T-cell (primary cell): ENCODE measurements at regions not wholly inside any gene's neighbourhood (a gene's known extent, or its start where the extent isn't known, plus 50 kb on each side); places are given as distances from the start of the nearest gene placed in this dataset.

Source experiments
- ATAC-seq, 4 experiments: fragments of 200-7000 bp in 3 of 4; fragments of 150-1000 bp in 1 of 4; cut with Tn5 transposase; replicated peaks in 1 of 4; 1 replicate in 3 of 4; 2 replicates in 1 of 4; pipeline ENCODE4 v1.10.0; 2021; ENCODE audit warnings: moderate library complexity in 3 of 4, mild to moderate bottlenecking in 2 of 4, moderate number of reproducible peaks in 1 of 4
- CTCF ChIA-PET, 2 donors: fragments of 300-600 bp; sonication (Branson Sonifier 250); formaldehyde crosslinking; loops; one replicate each; lab custom pipeline; 2022; ENCODE audit warnings: antibody characterized with exemption in 2 of 2; lab: Charles Lee
- POLR2A ChIA-PET, 2 donors: fragments of 300-600 bp; sonication (Branson Sonifier 250); formaldehyde crosslinking; loops; one replicate each; lab custom pipeline; 2022; ENCODE audit warnings: antibody characterized with exemption in 2 of 2; lab: Charles Lee
- DNase-seq, 35 experiments: peaks; one replicate each; pipeline versions ENCODE4 v3.0.0 to v3.0.0-alpha.2; 2013 to 2023
- H3K27ac ChIP-seq: one replicate; pipeline ENCODE4 v1.5.1; 2013; ENCODE audit warnings: low read length
- H3K27me3 ChIP-seq, 2 experiments: replicated peaks in 1 of 2; 1 replicate in 1 of 2; 2 replicates in 1 of 2; pipeline versions ENCODE4 v1.6.1 to v1.7.0; 2013; ENCODE audit warnings: low read length in 1 of 2, mixed read lengths in 1 of 2; ENCODE audit not compliant: control insufficient read depth in 2 of 2, insufficient read depth in 2 of 2; ENCODE audit errors: extremely low read depth in 1 of 2
- H3K36me3 ChIP-seq, 2 donors: 1 replicate in 1 of 2; 2 replicates in 1 of 2; pipeline versions ENCODE4 v1.6.1 to v1.7.0; 2013; ENCODE audit warnings: low read length in 1 of 2; ENCODE audit not compliant: control insufficient read depth in 2 of 2, insufficient read depth in 1 of 2; ENCODE audit errors: extremely low read depth in 1 of 2
- H3K4me1 ChIP-seq, 2 experiments: 1 replicate in 1 of 2; 2 replicates in 1 of 2; pipeline versions ENCODE4 v1.6.1 to v1.7.0; 2013; ENCODE audit warnings: low read length in 2 of 2, mixed read lengths in 1 of 2; ENCODE audit not compliant: insufficient read depth in 2 of 2, control insufficient read depth in 1 of 2; ENCODE audit errors: extremely low read depth in 1 of 2
- H3K4me3 ChIP-seq, 2 donors: 1 replicate in 1 of 2; 2 replicates in 1 of 2; pipeline versions ENCODE4 v1.5.1 to v1.7.0; 2013; ENCODE audit warnings: mild to moderate bottlenecking in 2 of 2, low read length in 1 of 2, moderate library complexity in 1 of 2; ENCODE audit not compliant: control insufficient read depth in 1 of 2; ENCODE audit errors: extremely low read depth in 1 of 2
- H3K9me3 ChIP-seq: 2 replicates; pipeline ENCODE4 v1.7.0; 2013
- H3K27ac Mint-ChIP-seq, 2 donors: one replicate each; pipeline ENCODE4 v1.8.0; 2020 to 2021; ENCODE audit warnings: mild to moderate bottlenecking in 2 of 2, mixed read lengths in 2 of 2
- H3K27me3 Mint-ChIP-seq, 2 donors: one replicate each; pipeline ENCODE4 v1.8.0; 2021 to 2022; ENCODE audit warnings: mixed read lengths in 2 of 2
- H3K36me3 Mint-ChIP-seq: one replicate; pipeline ENCODE4 v1.8.0; 2021; ENCODE audit warnings: mixed read lengths
- H3K4me1 Mint-ChIP-seq, 3 donors: one replicate each; pipeline ENCODE4 v1.8.0; 2020 to 2022; ENCODE audit warnings: mixed read lengths in 3 of 3, mild to moderate bottlenecking in 1 of 3
- H3K4me3 Mint-ChIP-seq, 3 donors: one replicate each; pipeline ENCODE4 v1.8.0; 2020 to 2022; ENCODE audit warnings: mild to moderate bottlenecking in 3 of 3, mixed read lengths in 3 of 3, moderate library complexity in 3 of 3
- H3K9me3 Mint-ChIP-seq, 3 donors: one replicate each; pipeline ENCODE4 v1.8.0; 2020 to 2022; ENCODE audit warnings: mixed read lengths in 3 of 3
- WGBS: methylation state at CpG from one replicate; pipeline ENCODE4 v1.1.5; 2013; ENCODE audit warnings: missing lambda C conversion rate; ENCODE audit not compliant: insufficient coverage; 5-methylcytosine and 5-hydroxymethylcytosine counted together

DNA sequence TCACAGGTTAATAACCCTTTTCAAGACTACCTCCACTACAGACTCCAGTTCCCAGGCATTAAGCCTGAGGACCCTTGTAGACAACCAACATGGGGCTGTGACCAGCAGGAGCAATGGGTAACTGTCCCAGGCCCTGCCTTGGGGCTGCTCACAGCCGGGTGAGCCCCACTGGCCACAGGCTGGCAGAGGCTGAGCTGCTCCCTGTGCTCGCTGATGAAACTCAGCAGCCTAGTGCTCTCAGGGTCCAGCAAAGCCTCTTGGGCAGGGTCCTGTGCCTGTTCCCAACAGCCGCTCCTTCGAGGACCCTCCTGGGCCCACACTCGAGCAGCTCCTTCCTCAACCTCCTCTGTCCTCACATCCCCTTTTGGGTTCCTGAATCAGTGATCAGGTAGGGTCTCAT is 99.8 kb downstream of the VPREB1 start:
- H3K4me3 ChIP-seq, result no peak overlapping the region
- H3K9me3 Mint-ChIP-seq, result no peaks in the 10 kb centered on the region
- H3K27me3 ChIP-seq, result peaks cover 0 to 17% of the 10 kb centered on the region in 2 experiments
- ATAC-seq (no peak), DNase-seq (no peak)
- H3K27me3 Mint-ChIP-seq, result peaks cover 15 to 16% of the 10 kb centered on the region in 2 donors
- ChIA-PET POLR2A (no interaction called here), CTCF (no interaction called here)
- no peak overlapping the region for H3K27ac Mint-ChIP-seq
- H3K4me3 Mint-ChIP-seq, result no peak overlapping the region
- peaks cover 0 to 5% (median 0%) of the 10 kb centered on the region in 3 donors for H3K4me1 Mint-ChIP-seq
- no peaks in the 10 kb centered on the region for H3K4me1 ChIP-seq
- WGBS, result 76% methylated on average over 3 of the region's 5 CpGs
- H3K9me3 ChIP-seq, result no peaks in the 10 kb centered on the region
- no peaks in the 10 kb centered on the region for H3K36me3 ChIP-seq
- no peak overlapping the region for H3K27ac ChIP-seq
- H3K36me3 Mint-ChIP-seq, result no peaks in the 10 kb centered on the region

DNA sequence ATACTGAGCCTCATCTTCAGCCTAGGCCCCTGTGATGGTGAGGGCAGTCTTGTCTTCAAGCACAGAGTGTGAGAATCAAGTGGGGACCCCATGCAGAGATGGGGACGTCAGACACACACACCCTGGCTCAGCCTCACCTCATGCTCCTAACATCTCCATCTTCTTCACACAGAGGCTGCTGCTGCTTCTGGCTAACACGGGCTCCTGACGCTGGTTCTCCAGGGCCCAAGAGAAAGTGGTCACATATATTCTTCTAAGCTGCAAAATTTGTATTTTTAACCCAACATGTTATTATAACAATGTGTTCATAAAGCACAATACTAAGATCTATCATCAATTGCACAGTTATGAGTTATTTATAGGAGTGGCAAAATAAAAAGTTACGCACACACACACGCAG is 101.2 kb downstream of the VPREB1 start:
- Mint-ChIP-seq H3K9me3 (no peaks in the 10 kb centered on the region), H3K4me3 (no peak overlapping the region), H3K27me3 (peaks cover 21 to 22% of the 10 kb centered on the region in 2 donors), H3K36me3 (no peaks in the 10 kb centered on the region), H3K27ac (no peak overlapping the region), H3K4me1 (peaks cover 0 to 5% (median 0%) of the 10 kb centered on the region in 3 donors)
- Histone ChIP-seq H3K27me3 (peaks cover 0 to 17% of the 10 kb centered on the region in 2 experiments), H3K27ac (no peak overlapping the region), H3K4me1 (no peaks in the 10 kb centered on the region), H3K9me3 (no peaks in the 10 kb centered on the region), H3K36me3 (no peaks in the 10 kb centered on the region), H3K4me3 (no peak overlapping the region)
- WGBS, result 96% methylated on average over 3 of the region's 5 CpGs
- ATAC-seq (no peak), DNase-seq (no peak)
- CTCF ChIA-PET, result no interaction called here
- POLR2A ChIA-PET, result no interaction called here

DNA sequence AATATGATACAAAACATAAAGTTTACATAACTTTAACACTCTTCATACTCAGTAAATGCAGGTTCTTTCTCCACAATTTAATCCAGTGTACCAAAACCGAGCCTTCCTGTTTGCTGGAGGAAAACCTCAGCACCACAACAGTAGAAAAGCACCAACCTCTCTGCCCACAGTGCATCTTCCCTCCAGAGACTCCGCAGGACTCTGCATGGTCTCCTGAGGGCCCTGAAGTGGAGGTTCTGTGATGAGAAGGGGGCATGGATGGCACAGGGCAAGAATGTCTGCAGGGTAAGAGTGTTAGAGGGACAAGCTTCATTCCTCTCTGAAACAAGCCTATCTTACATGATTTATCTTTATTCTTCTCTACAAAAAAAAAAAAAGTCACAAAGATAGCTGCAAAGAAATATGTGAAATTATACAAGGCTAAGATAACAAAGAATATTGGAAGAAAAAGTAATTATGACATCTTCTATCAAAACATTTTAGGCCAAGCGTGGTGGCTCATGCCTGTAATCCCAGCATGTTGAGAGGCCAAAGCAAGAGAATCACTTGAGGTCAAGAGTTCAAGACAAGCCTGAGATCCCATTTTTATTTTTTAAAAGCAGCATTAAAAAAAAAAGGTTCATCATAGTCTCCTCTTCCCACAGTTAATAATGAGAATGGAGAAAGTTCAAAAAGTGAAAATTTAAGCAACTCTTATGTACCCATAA is 102.0 kb downstream of the VPREB1 start:
- no peak for ATAC-seq
- Mint-ChIP-seq H3K4me3 (no peak overlapping the region), H3K4me1 (peaks cover 0 to 5% (median 0%) of the 10 kb centered on the region in 3 donors), H3K36me3 (no peaks in the 10 kb centered on the region), H3K9me3 (no peaks in the 10 kb centered on the region), H3K27me3 (peaks cover 21 to 26% of the 10 kb centered on the region in 2 donors), H3K27ac (no peak overlapping the region)
- Histone ChIP-seq H3K27me3 (peaks cover 0 to 17% of the 10 kb centered on the region in 2 experiments), H3K4me3 (no peak overlapping the region), H3K27ac (no peak overlapping the region), H3K4me1 (no peaks in the 10 kb centered on the region), H3K9me3 (no peaks in the 10 kb centered on the region), H3K36me3 (no peaks in the 10 kb centered on the region)
- WGBS, result 0% methylated on average over 1 of the region's 3 CpGs
- ChIA-PET CTCF (no interaction called here), POLR2A (no interaction called here)
- DNase-seq, result no peak

DNA sequence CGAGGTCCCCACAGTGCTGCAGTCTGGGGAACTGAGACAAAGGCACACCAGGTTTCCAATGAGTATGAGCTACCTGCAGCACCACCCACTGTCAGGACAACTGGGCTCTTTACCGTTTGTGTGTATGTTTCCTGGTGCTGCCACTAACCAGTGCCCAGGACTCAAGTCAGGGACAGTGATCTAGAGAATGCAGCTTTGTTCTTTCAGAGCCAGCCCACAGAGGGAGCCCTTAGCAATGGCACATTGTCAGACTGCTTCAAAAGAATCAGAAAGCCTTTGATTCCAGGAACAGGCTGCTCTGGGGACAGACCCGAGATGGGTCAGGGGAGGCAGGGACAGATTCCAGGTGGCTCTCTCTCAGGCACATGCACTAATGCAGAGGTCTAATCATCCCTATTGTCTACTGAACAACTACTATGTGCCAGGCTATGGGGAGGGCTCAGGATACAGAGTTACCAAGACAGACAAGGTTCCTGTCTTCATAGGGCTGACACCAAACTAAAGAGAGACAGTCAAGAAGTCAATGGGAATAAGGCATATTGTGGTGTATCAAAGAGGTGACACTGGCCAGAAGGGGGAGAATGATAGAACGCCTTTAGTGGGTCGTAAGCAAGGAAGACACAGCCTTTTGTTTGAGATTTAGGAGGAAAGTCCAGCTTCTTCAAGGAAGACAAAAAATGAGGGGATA is 103.7 kb downstream of the VPREB1 start:
- peak in 3 of 4 experiments; percentile 47 to 61 (median 48) for ATAC-seq
- ChIA-PET CTCF (no interaction called here), POLR2A (no interaction called here)
- Histone ChIP-seq H3K9me3 (no peaks in the 10 kb centered on the region), H3K4me3 (no peak overlapping the region), H3K4me1 (no peaks in the 10 kb centered on the region), H3K27ac (no peak overlapping the region), H3K36me3 (no peaks in the 10 kb centered on the region), H3K27me3 (peaks cover 0 to 18% of the 10 kb centered on the region in 2 experiments)
- WGBS, result 69% methylated on average over 4 of the region's 5 CpGs
- H3K27ac Mint-ChIP-seq, result no peak overlapping the region
- H3K9me3 Mint-ChIP-seq, result no peaks in the 10 kb centered on the region
- DNase-seq, result peak in 1 of 35 experiments; percentile 20
- H3K4me1 Mint-ChIP-seq, result peaks cover 0 to 5% (median 0%) of the 10 kb centered on the region in 3 donors
- no peak overlapping the region for H3K4me3 Mint-ChIP-seq
- H3K27me3 Mint-ChIP-seq, result peaks cover 21 to 28% of the 10 kb centered on the region in 2 donors
- H3K36me3 Mint-ChIP-seq, result no peaks in the 10 kb centered on the region

DNA sequence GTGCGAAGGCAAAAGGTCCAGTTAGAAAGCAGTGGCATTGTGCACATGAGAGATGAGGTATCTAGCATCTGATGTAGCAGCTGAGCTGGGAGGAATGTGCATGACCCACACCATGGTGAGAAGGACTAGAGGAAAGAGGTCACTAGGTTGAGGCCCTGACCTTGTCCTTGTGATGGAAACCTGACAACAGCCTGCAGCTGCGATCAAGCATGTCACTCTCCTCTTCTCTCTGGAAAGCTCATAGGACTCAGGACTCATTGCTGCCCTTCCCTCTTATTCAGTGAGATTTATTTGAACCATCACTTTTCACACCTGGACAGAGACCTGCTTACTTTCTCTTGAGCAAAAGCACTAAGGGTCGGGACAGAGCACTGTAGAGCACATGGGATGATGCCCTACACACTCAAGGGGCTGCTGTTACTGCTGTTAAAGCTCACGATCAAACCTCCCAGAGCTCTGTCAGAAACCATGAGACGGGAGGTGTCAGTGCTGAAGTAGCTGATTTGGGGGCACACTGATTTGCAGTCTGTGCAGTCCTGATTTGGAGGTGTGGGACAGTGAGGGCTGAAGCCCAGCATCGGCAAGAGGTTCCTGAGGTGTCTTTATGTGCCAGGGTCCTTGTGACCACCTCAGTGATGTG is 104.3 kb downstream of the VPREB1 start:
- Mint-ChIP-seq H3K9me3 (no peaks in the 10 kb centered on the region), H3K27me3 (peaks cover 25 to 32% of the 10 kb centered on the region in 2 donors), H3K36me3 (no peaks in the 10 kb centered on the region), H3K4me1 (peaks cover 0 to 5% (median 0%) of the 10 kb centered on the region in 3 donors), H3K4me3 (no peak overlapping the region), H3K27ac (no peak overlapping the region)
- peaks cover 0 to 17% of the 10 kb centered on the region in 2 experiments for H3K27me3 ChIP-seq
- CTCF ChIA-PET, result no interaction called here
- H3K4me3 ChIP-seq, result no peak overlapping the region
- POLR2A ChIA-PET, result no interaction called here
- no peaks in the 10 kb centered on the region for H3K4me1 ChIP-seq
- no peaks in the 10 kb centered on the region for H3K36me3 ChIP-seq
- 77% methylated on average over 5 of the region's 6 CpGs for WGBS
- DNase-seq (no peak), ATAC-seq (no peak)
- H3K9me3 ChIP-seq, result no peaks in the 10 kb centered on the region
- H3K27ac ChIP-seq, result no peak overlapping the region

DNA sequence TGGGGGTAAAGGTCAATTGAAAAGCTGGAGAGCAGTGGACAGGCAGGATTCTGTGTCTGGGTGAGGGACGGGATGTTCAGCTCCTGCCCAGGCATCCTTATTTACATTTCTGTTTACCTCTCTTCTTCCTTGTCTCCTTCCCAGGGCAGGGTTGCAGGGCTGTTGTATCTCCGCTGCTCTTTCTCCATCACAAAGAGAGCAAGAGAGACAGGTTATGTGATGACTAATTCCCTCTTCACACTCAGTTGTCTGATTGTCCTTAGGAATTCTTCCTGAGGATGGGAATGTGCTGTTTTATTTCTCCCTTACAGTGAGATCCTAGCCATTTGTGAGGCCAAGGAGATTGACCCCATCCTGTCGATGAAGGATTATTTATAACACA is 104.9 kb downstream of the VPREB1 start:
- Histone ChIP-seq H3K4me1 (no peaks in the 10 kb centered on the region), H3K27me3 (peaks cover 0 to 21% of the 10 kb centered on the region in 2 experiments), H3K9me3 (no peaks in the 10 kb centered on the region), H3K27ac (no peak overlapping the region), H3K4me3 (no peak overlapping the region), H3K36me3 (no peaks in the 10 kb centered on the region)
- H3K36me3 Mint-ChIP-seq, result no peaks in the 10 kb centered on the region
- CTCF ChIA-PET, result no interaction called here
- no peak overlapping the region for H3K4me3 Mint-ChIP-seq
- WGBS, result 80% methylated on average over 1 of the region's 3 CpGs
- no peaks in the 10 kb centered on the region for H3K9me3 Mint-ChIP-seq
- H3K4me1 Mint-ChIP-seq, result peaks cover 0 to 5% (median 0%) of the 10 kb centered on the region in 3 donors
- POLR2A ChIA-PET, result no interaction called here
- peaks cover 26 to 34% of the 10 kb centered on the region in 2 donors for H3K27me3 Mint-ChIP-seq
- DNase-seq (no peak), ATAC-seq (no peak)
- H3K27ac Mint-ChIP-seq, result no peak overlapping the region
